ENCODE measurements at regions not wholly inside any gene's neighbourhood (a gene's known extent, or its start where the extent isn't known, plus 50 kb on each side); places are given as distances from the start of the nearest gene placed in this dataset.

DNA sequence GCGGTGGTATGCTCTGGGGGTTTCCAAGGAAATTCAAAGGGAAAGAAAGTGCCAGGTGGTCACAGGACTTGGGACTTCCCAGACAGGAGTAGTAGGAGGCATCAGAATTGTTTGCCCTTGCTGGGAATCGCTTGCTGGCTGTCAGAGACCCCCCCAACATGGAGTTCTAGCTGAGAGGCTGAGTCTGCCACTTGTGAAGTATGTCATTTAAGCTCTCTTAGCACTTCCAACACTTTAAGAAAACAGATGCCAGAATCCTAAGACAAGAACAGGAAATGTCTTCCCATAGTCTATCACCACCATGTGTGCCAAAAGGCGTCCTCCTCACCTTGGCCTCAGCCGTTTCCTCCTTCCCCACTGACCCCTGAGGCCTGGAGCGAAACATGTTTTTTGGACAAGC is 193.8 kb upstream of the IRX3 start:
- Mint-ChIP-seq H3K4me1 (ENCODE audit: low read depth, unreplicated experiment) (no peaks in the 10 kb centered on the region), H3K4me3 (ENCODE audit: low read depth, unreplicated experiment) (no peak overlapping the region), H3K27ac (ENCODE audit: unreplicated experiment) (no peak overlapping the region), H3K36me3 (ENCODE audit: insufficient read depth, unreplicated experiment) (no peaks in the 10 kb centered on the region), H3K27me3 (ENCODE audit: unreplicated experiment) (peaks cover 65% of the 10 kb centered on the region), H3K9me3 (ENCODE audit: low read depth, unreplicated experiment) (peaks cover 6% of the 10 kb centered on the region)
- DNase-seq = no peak
- BruUV-seq (replicated peaks) = no TSS peak
- TF ChIP-seq, protein P1, sequence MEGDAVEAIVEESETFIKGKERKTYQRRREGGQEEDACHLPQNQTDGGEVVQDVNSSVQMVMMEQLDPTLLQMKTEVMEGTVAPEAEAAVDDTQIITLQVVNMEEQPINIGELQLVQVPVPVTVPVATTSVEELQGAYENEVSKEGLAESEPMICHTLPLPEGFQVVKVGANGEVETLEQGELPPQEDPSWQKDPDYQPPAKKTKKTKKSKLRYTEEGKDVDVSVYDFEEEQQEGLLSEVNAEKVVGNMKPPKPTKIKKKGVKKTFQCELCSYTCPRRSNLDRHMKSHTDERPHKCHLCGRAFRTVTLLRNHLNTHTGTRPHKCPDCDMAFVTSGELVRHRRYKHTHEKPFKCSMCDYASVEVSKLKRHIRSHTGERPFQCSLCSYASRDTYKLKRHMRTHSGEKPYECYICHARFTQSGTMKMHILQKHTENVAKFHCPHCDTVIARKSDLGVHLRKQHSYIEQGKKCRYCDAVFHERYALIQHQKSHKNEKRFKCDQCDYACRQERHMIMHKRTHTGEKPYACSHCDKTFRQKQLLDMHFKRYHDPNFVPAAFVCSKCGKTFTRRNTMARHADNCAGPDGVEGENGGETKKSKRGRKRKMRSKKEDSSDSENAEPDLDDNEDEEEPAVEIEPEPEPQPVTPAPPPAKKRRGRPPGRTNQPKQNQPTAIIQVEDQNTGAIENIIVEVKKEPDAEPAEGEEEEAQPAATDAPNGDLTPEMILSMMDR (IDR thresholded peaks at IDR 0.05; ENCODE audit: unreplicated experiment) = no peak
- CTCF ChIA-PET = no interaction called here
- intact Hi-C loops (cut with micrococcal nuclease; ENCODE audit: unreplicated experiment) = no loop called here

DNA sequence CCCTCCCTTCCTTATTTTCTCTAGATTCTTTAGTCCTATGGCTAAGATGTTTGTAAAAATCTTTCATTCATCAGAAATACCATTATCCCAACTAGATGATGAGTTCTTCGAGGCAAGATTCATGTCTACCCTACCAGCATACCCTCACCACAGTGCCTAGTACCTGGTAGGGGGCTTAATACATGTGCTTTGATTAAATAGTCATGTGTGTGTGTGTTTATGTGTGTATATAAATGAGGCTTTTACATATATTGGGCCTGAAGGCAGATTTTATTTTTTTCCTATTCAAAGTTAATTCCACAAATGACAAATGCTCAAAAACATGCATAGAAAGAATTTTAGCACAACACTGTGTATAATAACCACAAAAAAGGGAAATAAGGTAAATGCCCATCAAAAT is 193.0 kb upstream of the IRX3 start:
- no peak overlapping the region for H3K4me3 Mint-ChIP-seq (ENCODE audit: low read depth, unreplicated experiment)
- DNase-seq = no peak
- peaks cover 8% of the 10 kb centered on the region for H3K9me3 Mint-ChIP-seq (ENCODE audit: low read depth, unreplicated experiment)
- CTCF ChIA-PET = no interaction called here
- H3K27ac Mint-ChIP-seq (ENCODE audit: unreplicated experiment) = no peak overlapping the region
- no peaks in the 10 kb centered on the region for H3K4me1 Mint-ChIP-seq (ENCODE audit: low read depth, unreplicated experiment)
- no peaks in the 10 kb centered on the region for H3K36me3 Mint-ChIP-seq (ENCODE audit: insufficient read depth, unreplicated experiment)
- TF ChIP-seq, protein P1 (IDR thresholded peaks at IDR 0.05; ENCODE audit: unreplicated experiment) = no peak
- intact Hi-C loops (cut with micrococcal nuclease; ENCODE audit: unreplicated experiment) = no loop called here
- BruUV-seq (replicated peaks) = no TSS peak
- H3K27me3 Mint-ChIP-seq (ENCODE audit: unreplicated experiment) = peaks cover 65% of the 10 kb centered on the region

DNA sequence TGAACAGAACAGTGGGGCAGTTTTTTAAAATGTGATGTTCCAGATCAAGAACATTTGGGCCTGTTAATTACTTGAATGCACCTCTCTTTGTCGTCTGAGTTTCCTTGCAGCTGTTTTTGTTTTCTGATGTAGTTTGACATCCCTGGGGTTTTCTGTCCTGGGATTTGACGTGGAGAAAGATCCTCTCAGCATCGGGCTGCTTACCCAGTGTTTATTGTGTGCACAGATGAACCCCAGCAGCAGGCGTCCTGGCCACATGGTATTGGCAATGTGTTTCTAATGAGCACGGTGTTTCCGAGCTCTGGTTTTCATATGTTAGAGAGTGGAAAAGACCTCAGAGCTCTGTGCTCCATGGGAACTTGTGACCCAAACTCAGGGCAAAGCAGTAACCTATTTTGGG is 191.1 kb upstream of the IRX3 start:
- TF ChIP-seq, protein P1 (IDR thresholded peaks at IDR 0.05; ENCODE audit: unreplicated experiment) = no peak
- Mint-ChIP-seq H3K4me3 (ENCODE audit: low read depth, unreplicated experiment) (no peak overlapping the region), H3K36me3 (ENCODE audit: insufficient read depth, unreplicated experiment) (no peaks in the 10 kb centered on the region), H3K9me3 (ENCODE audit: low read depth, unreplicated experiment) (peaks cover 8% of the 10 kb centered on the region), H3K4me1 (ENCODE audit: low read depth, unreplicated experiment) (no peaks in the 10 kb centered on the region), H3K27me3 (ENCODE audit: unreplicated experiment) (peaks cover 61% of the 10 kb centered on the region), H3K27ac (ENCODE audit: unreplicated experiment) (no peak overlapping the region)
- intact Hi-C loops (cut with micrococcal nuclease; ENCODE audit: unreplicated experiment) = no loop called here
- no TSS peak for BruUV-seq (replicated peaks)
- CTCF ChIA-PET = no interaction called here
- DNase-seq = no peak

DNA sequence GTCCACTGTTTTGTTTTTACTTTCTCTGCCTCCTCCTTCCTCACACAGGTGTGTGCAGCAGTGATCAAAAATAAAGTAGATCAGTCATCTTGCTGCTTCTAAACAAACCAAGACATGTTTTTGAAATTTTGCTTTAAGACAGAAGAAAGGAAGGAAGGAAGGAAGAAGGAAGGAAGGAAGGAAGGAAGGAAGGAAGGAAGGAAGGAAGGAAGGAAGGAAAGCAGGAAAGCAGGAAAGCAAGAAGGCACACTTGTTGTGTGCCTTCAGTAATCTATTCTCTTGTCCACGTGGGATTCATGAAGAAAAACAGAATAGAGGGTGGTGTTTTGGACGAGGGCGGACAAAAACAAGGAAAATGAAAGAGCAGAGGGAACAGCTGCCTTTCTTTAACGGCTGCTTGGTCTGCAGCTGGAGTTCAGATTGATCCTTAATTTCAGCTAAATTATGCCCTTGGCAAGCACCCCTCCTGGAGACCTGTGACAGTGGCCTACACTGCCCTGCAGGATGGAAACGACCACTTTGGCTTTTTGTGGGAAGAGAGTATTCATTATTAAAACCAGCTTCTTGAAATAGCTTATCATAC is 188.5 kb upstream of the IRX3 start:
- TF ChIP-seq, protein P1 (IDR thresholded peaks at IDR 0.05; ENCODE audit: unreplicated experiment) = no peak
- H3K9me3 Mint-ChIP-seq (ENCODE audit: low read depth, unreplicated experiment) = peaks cover 8% of the 10 kb centered on the region
- no peak for DNase-seq
- BruUV-seq (replicated peaks) = no TSS peak
- H3K4me1 Mint-ChIP-seq (ENCODE audit: low read depth, unreplicated experiment) = no peaks in the 10 kb centered on the region
- no peak overlapping the region for H3K4me3 Mint-ChIP-seq (ENCODE audit: low read depth, unreplicated experiment)
- no peak overlapping the region for H3K27ac Mint-ChIP-seq (ENCODE audit: unreplicated experiment)
- no peaks in the 10 kb centered on the region for H3K36me3 Mint-ChIP-seq (ENCODE audit: insufficient read depth, unreplicated experiment)
- intact Hi-C loops (cut with micrococcal nuclease; ENCODE audit: unreplicated experiment) = no loop called here
- CTCF ChIA-PET = interaction anchor here (0.8 kb wide), 1 partner anchor 193 kb away, joined by 3 read pairs; no protein-coding TSS in a partner anchor
- H3K27me3 Mint-ChIP-seq (ENCODE audit: unreplicated experiment) = peaks cover 66% of the 10 kb centered on the region
